ENCODE measurements at regions not wholly inside any gene's neighbourhood (a gene's known extent, or its start where the extent isn't known, plus 50 kb on each side); places are given as distances from the start of the nearest gene placed in this dataset.

- DNase-seq (ENCODE audit: low read depth in 1 of 2, low spot score in 2 of 2) (no peak), FAIRE-seq (no peak)
- Histone ChIP-seq H3K9me3 (ENCODE audit: insufficient read depth in 2 of 2, low read depth in 1 of 2, low read length in 1 of 2) (no peaks in the 10 kb centered on the region), H2AK5ac (ENCODE audit: low read depth, low read length) (peak overlapping the region; percentile 97; the same call in 1 of the 2 replicates), H3K23me2 (ENCODE audit: low read depth, low read length) (peaks cover 9% of the 10 kb centered on the region; the same call in 1 of the 2 replicates), H2BK20ac (ENCODE audit: low read length) (no peak overlapping the region), H4K91ac (replicated peaks; ENCODE audit: insufficient read length, low read length) (no peak overlapping the region), H4K8ac (ENCODE audit: extremely low read depth, insufficient read depth, low read length) (no peak overlapping the region), H2AFZ (ENCODE audit: low read length) (no peak overlapping the region), H4K20me1 (replicated peaks in 1 of 2; ENCODE audit: control insufficient read depth in 1 of 2, insufficient read depth in 2 of 2, low read length in 2 of 2) (peaks cover 0 to 7% of the 10 kb centered on the region in 2 experiments), H3K56ac (replicated peaks; ENCODE audit: insufficient read length, low read depth, low read length) (peak overlapping the region; percentile 84), H2BK12ac (ENCODE audit: low read depth, low read length) (peak overlapping the region; percentile 65; the same call in 1 of the 2 replicates), H2BK120ac (replicated peaks; ENCODE audit: low read depth, low read length) (no peak overlapping the region), H3K4me2 (ENCODE audit: insufficient read depth in 1 of 2, low read depth in 2 of 2, low read length in 2 of 2) (no peak overlapping the region), H3K4ac (replicated peaks; ENCODE audit: insufficient read length, low read depth, low read length) (no peak overlapping the region), H3K79me1 (ENCODE audit: low read depth, low read length) (no peaks in the 10 kb centered on the region), H3K27me3 (replicated peaks in 1 of 4; ENCODE audit: control insufficient read depth in 3 of 4, extremely low read depth in 1 of 4, insufficient read depth in 3 of 4, low read length in 3 of 4) (no peaks in the 10 kb centered on the region), H2BK5ac (ENCODE audit: low read depth, low read length) (no peak overlapping the region), H3K79me2 (ENCODE audit: control insufficient read depth in 1 of 2, insufficient read depth in 2 of 2, low read length in 2 of 2) (no peaks in the 10 kb centered on the region), H3K36me3 (ENCODE audit: control insufficient read depth in 2 of 4, insufficient read depth in 4 of 4, low read length in 3 of 4) (peaks cover 0 to 2% (median 0%) of the 10 kb centered on the region in 4 experiments; a peak in 1 of 8 replicates), H3K18ac (ENCODE audit: extremely low read depth, low read length) (no peak overlapping the region), H3K27ac (ENCODE audit: low read depth, low read length) (no peak overlapping the region), H3K9ac (replicated peaks in 1 of 4; ENCODE audit: extremely low read depth in 1 of 4, low read depth in 3 of 4, low read length in 3 of 4) (no peak overlapping the region), H3K23ac (ENCODE audit: insufficient read length) (no peak overlapping the region), H3K4me3 (ENCODE audit: extremely low read depth in 1 of 4, insufficient read depth in 2 of 4, low read depth in 3 of 4, low read length in 4 of 4) (no peak overlapping the region), H2BK15ac (ENCODE audit: low read length) (no peak overlapping the region), H3K14ac (ENCODE audit: insufficient read length) (no peak overlapping the region), H3K4me1 (replicated peaks in 1 of 4; ENCODE audit: control insufficient read depth in 3 of 4, insufficient read depth in 4 of 4, low read length in 3 of 4) (peaks cover 0 to 4% (median under 1%) of the 10 kb centered on the region in 4 experiments; a peak in 3 of 7 replicates), H4K5ac (ENCODE audit: insufficient read length, low read depth, low read length) (no peak overlapping the region)
- CTCF ChIA-PET (ENCODE audit: partially characterized antibody), result no interaction called here
- POLR2A ChIA-PET (ENCODE audit: partially characterized antibody), result no interaction called here
- WGBS, 2 experiments (ENCODE audit: extremely low coverage in 1 of 2, insufficient coverage in 1 of 2, insufficient read length in 1 of 2, insufficient replicate concordance in 2 of 2, low coverage in 1 of 2, low lambda C conversion rate in 2 of 2, missing lambda C conversion rate in 1 of 2), result 90% methylated on average over 2 of the region's 2 CpGs; no CpG with 5 or more reads in 1 of the 2 experiments
- TF ChIP-seq KDM4A (IDR thresholded peaks at IDR 0.05; ENCODE audit: low read depth, low read length, severe bottlenecking), result no peak
- no peak for TF ChIP-seq YY1 (IDR thresholded peaks at IDR 0.05; ENCODE audit: low read depth, low read length)
- no peak for TF ChIP-seq NANOG (IDR thresholded peaks at IDR 0.05; ENCODE audit: insufficient read depth, low read depth, low read length, poor library complexity, severe bottlenecking)
- no peak for TF ChIP-seq EP300 (IDR thresholded peaks at IDR 0.05; ENCODE audit: borderline replicate concordance in 1 of 2, low read depth in 2 of 2, low read length in 2 of 2)
- no peak for TF ChIP-seq CHD1 (IDR thresholded peaks at IDR 0.05; ENCODE audit: low read depth, low read length)
Observed at GRCh38 chrX:1904663-1905218, 289.9 kb downstream of the ASMT start.

All from H1 (cell line).